GM12892 (cell line): ENCODE measurements at regions not wholly inside any gene's neighbourhood (a gene's known extent, or its start where the extent isn't known, plus 50 kb on each side); places are given as distances from the start of the nearest gene placed in this dataset.

Experiments
- POLR2AphosphoS5 ChIP-seq: IDR thresholded peaks from 2 replicates; pipeline ENCODE4 v1.6.1; 2011; ENCODE audit warnings: low read depth, low read length, control low read depth
- TAF1 ChIP-seq: IDR thresholded peaks from 2 replicates; pipeline ENCODE4 v1.6.1; 2011; ENCODE audit warnings: low read depth, mild to moderate bottlenecking, control low read depth, low read length, borderline replicate concordance

DNA sequence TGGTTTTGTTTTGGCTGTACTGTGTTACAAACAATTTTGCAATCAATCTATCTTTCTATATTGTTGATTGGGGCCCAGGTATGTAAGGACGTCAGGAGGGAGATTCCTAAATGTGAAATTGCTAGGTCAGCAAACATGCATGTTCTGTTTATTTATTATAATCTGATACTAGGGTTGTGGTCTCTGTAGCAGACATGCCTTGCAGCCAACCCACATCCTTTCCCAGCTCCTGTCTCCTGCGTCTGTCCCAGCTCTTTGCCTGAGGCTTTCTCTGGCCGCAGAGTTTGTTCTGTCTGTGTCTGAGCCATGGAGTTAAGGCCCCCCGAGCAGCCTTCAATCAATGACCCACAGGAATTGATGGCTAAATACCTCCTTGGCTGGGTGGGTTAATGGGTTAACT is 124.0 kb upstream of the ZEB1 start:
- TF ChIP-seq POLR2AphosphoS5 (no peak), TAF1 (no peak)
